ENCODE measurements at regions not wholly inside any gene's neighbourhood (a gene's known extent, or its start where the extent isn't known, plus 50 kb on each side); places are given as distances from the start of the nearest gene placed in this dataset.
"Not testable (repeated sequence)": the region's sequence is repeated elsewhere in the genome, so short reads cannot be mapped to it uniquely, and the experiment has no call there.

GRCh38 chr1:144516172-144516571, 54.7 kb upstream of the NBPF15 start:
- H3K27ac ChIP-seq (ENCODE audit: low read length); ATAC-seq (ENCODE audit: insufficient read depth, low read depth); H3K79me2 ChIP-seq (ENCODE audit: insufficient read depth, low read length); H3K4me3 ChIP-seq (ENCODE audit: low read depth in 1 of 2, low read length in 2 of 2); H3K4me2 ChIP-seq (ENCODE audit: insufficient read depth, low read length); H3K9me3 ChIP-seq (ENCODE audit: insufficient read depth, low read length, severe bottlenecking); H3K4me1 ChIP-seq (ENCODE audit: insufficient read depth, low read length); DNase-seq; H3K27me3 ChIP-seq (ENCODE audit: insufficient read depth, low read length, poor library complexity); H3K9ac ChIP-seq (ENCODE audit: low read depth, low read length); H3K36me3 ChIP-seq (ENCODE audit: insufficient read depth, low read length); H4K20me1 ChIP-seq (ENCODE audit: insufficient read depth, low read length); H2AFZ ChIP-seq (ENCODE audit: low read depth, low read length): not testable (repeated sequence)

GRCh38 chr1:144516906-144517305, 55.4 kb upstream of the NBPF15 start:
- not testable (repeated sequence) for H3K9me3 ChIP-seq (ENCODE audit: insufficient read depth, low read length, severe bottlenecking); H4K20me1 ChIP-seq (ENCODE audit: insufficient read depth, low read length); H3K79me2 ChIP-seq (ENCODE audit: insufficient read depth, low read length); H3K9ac ChIP-seq (ENCODE audit: low read depth, low read length); H3K36me3 ChIP-seq (ENCODE audit: insufficient read depth, low read length); H3K4me1 ChIP-seq (ENCODE audit: insufficient read depth, low read length); DNase-seq; H3K27me3 ChIP-seq (ENCODE audit: insufficient read depth, low read length, poor library complexity); H2AFZ ChIP-seq (ENCODE audit: low read depth, low read length); H3K27ac ChIP-seq (ENCODE audit: low read length); ATAC-seq (ENCODE audit: insufficient read depth, low read depth); H3K4me3 ChIP-seq (ENCODE audit: low read depth in 1 of 2, low read length in 2 of 2); H3K4me2 ChIP-seq (ENCODE audit: insufficient read depth, low read length)

GRCh38 chr1:144518439-144518838, 57.0 kb upstream of the NBPF15 start:
- H3K79me2 ChIP-seq (ENCODE audit: insufficient read depth, low read length); H4K20me1 ChIP-seq (ENCODE audit: insufficient read depth, low read length); H3K27me3 ChIP-seq (ENCODE audit: insufficient read depth, low read length, poor library complexity); H3K4me3 ChIP-seq (ENCODE audit: low read depth in 1 of 2, low read length in 2 of 2); ATAC-seq (ENCODE audit: insufficient read depth, low read depth); H2AFZ ChIP-seq (ENCODE audit: low read depth, low read length); H3K9me3 ChIP-seq (ENCODE audit: insufficient read depth, low read length, severe bottlenecking); DNase-seq; H3K4me2 ChIP-seq (ENCODE audit: insufficient read depth, low read length); H3K27ac ChIP-seq (ENCODE audit: low read length); H3K36me3 ChIP-seq (ENCODE audit: insufficient read depth, low read length); H3K9ac ChIP-seq (ENCODE audit: low read depth, low read length); H3K4me1 ChIP-seq (ENCODE audit: insufficient read depth, low read length): not testable (repeated sequence)

DNA sequence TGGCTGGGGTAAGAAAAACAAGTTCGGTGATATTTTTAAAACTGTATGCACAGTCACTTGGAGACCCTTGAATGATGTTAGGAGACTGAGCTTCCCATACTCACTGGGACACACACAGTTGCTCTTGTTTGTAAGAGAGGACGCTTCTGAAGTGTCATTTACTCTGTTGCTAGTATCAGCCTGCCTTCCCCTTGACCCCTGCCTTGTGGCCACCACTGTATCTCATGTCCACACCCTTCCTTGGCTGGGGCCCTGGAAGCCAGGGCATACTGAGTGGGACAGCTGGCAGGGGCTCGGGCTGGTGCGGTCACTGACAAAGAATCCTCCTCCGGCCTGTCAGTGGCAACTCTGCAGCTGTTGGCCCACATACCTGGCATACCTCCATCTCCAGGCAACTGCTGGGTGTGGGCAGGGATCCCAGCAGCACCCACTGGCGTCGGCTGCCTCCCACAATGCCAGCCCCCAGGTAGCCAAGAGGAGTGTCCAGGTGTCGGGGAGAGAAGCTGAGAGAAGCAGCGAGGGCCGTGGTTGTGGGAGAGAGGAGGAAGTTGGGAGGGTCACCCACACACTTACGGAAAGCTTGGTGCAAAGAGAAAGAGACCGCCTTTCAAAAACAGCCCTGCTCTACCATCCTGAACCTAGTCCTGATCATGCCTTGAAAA, 58.2 kb upstream of the NBPF15 start:
- not testable (repeated sequence) for H3K27me3 ChIP-seq (ENCODE audit: insufficient read depth, low read length, poor library complexity); H3K4me1 ChIP-seq (ENCODE audit: insufficient read depth, low read length); H3K27ac ChIP-seq (ENCODE audit: low read length); H3K4me3 ChIP-seq (ENCODE audit: low read depth in 1 of 2, low read length in 2 of 2); H3K36me3 ChIP-seq (ENCODE audit: insufficient read depth, low read length); H3K4me2 ChIP-seq (ENCODE audit: insufficient read depth, low read length); ATAC-seq (ENCODE audit: insufficient read depth, low read depth); H4K20me1 ChIP-seq (ENCODE audit: insufficient read depth, low read length); H2AFZ ChIP-seq (ENCODE audit: low read depth, low read length); H3K9ac ChIP-seq (ENCODE audit: low read depth, low read length); DNase-seq; H3K9me3 ChIP-seq (ENCODE audit: insufficient read depth, low read length, severe bottlenecking); H3K79me2 ChIP-seq (ENCODE audit: insufficient read depth, low read length)

DNA sequence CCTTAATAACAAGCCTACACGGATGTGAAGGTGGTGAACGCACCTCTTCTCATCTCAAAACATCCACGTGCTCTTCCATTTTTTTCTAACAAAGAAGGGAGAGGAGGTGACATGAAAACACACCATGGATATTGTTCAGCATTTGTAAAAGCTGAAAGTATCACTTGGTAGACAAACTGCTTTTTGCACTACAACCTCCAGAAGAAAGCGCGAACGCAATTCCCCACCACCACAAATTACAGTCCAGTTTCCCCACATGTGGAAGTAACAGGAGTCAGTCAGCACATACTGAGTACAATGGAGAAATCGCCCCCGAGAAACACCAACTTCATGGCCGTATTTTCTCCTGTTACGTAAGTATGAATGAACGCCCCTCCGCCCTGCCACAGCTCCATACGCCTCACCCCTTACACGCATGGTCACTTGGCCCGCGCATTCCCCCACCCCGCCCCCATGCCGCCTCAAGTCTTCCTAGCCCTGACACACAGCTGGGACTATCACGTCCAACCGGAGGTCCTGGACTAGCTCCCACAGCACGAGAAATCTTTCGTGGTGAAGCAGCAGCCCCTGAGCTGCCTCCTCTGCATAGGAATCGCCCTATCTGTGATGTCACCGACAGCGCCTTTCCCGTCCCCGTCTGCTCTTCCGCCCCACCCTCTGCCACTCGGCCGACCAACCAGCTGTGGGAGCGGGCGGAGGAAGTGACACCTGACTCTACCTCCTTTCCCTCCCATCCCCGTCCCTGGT, 62.4 kb upstream of the NBPF15 start:
- H3K9ac ChIP-seq (ENCODE audit: low read depth, low read length); H3K4me2 ChIP-seq (ENCODE audit: insufficient read depth, low read length); H3K4me1 ChIP-seq (ENCODE audit: insufficient read depth, low read length); H4K20me1 ChIP-seq (ENCODE audit: insufficient read depth, low read length); H3K4me3 ChIP-seq (ENCODE audit: low read depth in 1 of 2, low read length in 2 of 2); DNase-seq; H3K27ac ChIP-seq (ENCODE audit: low read length); H3K79me2 ChIP-seq (ENCODE audit: insufficient read depth, low read length); ATAC-seq (ENCODE audit: insufficient read depth, low read depth); H3K9me3 ChIP-seq (ENCODE audit: insufficient read depth, low read length, severe bottlenecking); H3K36me3 ChIP-seq (ENCODE audit: insufficient read depth, low read length); H2AFZ ChIP-seq (ENCODE audit: low read depth, low read length); H3K27me3 ChIP-seq (ENCODE audit: insufficient read depth, low read length, poor library complexity): not testable (repeated sequence)

DNA sequence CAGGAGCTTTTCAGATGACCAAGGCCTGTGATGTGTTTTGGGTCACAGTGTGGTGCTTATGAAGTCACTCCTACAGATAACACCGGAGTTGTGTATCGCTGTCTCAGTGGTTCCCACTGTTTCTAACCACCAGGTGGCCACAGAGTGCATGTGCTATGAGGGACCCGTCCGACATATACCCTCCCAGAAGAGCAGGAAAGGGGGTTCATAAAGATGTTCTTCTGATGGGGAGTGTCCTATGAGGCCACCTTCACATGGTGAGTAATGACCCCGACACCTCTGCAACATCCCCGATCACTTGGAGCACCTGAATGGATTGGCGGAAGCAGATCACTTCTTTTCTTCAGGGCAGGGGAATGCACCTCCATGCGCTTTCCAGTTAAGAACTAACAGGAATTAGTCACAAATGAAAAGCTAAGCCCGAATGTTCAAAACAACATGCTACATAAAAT, 60.5 kb upstream of the PPIAL4F start:
- not testable (repeated sequence) for H2AFZ ChIP-seq (ENCODE audit: low read depth, low read length); H3K27me3 ChIP-seq (ENCODE audit: insufficient read depth, low read length, poor library complexity); DNase-seq; H3K79me2 ChIP-seq (ENCODE audit: insufficient read depth, low read length); H3K36me3 ChIP-seq (ENCODE audit: insufficient read depth, low read length); H3K27ac ChIP-seq (ENCODE audit: low read length); H4K20me1 ChIP-seq (ENCODE audit: insufficient read depth, low read length); H3K9me3 ChIP-seq (ENCODE audit: insufficient read depth, low read length, severe bottlenecking); H3K4me2 ChIP-seq (ENCODE audit: insufficient read depth, low read length); H3K4me3 ChIP-seq (ENCODE audit: low read depth in 1 of 2, low read length in 2 of 2); H3K4me1 ChIP-seq (ENCODE audit: insufficient read depth, low read length); H3K9ac ChIP-seq (ENCODE audit: low read depth, low read length)
- peak; percentile 70 for ATAC-seq (ENCODE audit: insufficient read depth, low read depth)

DNA sequence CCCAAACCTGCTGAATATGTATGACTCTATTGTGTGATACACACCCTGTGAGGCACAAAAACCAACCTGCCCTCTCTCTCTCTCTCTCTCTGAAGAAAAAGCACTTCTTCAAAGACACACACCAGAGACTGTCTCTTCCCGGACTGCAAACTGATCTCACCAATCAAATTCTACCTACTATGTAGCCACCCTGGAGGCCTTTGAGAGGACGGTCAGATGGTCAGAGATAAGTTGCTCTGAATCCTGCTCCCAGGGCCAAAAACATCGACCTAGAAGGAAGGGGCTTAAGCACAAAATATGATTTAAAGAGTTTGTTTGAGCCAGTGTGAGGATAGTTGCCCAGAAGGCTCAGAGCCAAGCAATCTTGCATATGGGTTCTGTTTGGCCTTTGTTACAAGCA, 59.2 kb upstream of the PPIAL4F start:
- not testable (repeated sequence) for H3K9ac ChIP-seq (ENCODE audit: low read depth, low read length); H3K4me1 ChIP-seq (ENCODE audit: insufficient read depth, low read length); H3K27me3 ChIP-seq (ENCODE audit: insufficient read depth, low read length, poor library complexity); H3K27ac ChIP-seq (ENCODE audit: low read length); H3K79me2 ChIP-seq (ENCODE audit: insufficient read depth, low read length); ATAC-seq (ENCODE audit: insufficient read depth, low read depth); H2AFZ ChIP-seq (ENCODE audit: low read depth, low read length); H3K4me3 ChIP-seq (ENCODE audit: low read depth in 1 of 2, low read length in 2 of 2); H3K4me2 ChIP-seq (ENCODE audit: insufficient read depth, low read length); H4K20me1 ChIP-seq (ENCODE audit: insufficient read depth, low read length); H3K9me3 ChIP-seq (ENCODE audit: insufficient read depth, low read length, severe bottlenecking); DNase-seq; H3K36me3 ChIP-seq (ENCODE audit: insufficient read depth, low read length)

DNA sequence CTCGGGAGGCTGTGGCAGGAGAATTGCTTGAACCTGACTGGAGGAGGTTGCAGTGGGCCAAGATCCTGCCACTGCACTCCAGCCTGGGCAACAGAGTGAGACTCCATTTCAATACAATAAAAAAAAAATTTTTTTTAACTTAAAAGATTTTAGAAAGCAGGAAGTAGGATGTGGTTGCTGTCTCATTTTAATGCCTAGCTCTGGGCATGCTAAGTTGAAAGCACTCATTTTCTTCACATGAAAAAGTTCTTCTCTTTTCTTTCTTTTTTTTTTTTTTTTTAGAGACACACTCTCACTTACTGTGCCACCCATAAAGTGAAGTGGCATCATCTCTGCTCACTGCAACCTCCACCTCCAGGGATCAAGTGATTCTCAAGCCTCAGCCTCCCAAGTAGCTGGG, 58.4 kb upstream of the PPIAL4F start:
- not testable (repeated sequence) for H4K20me1 ChIP-seq (ENCODE audit: insufficient read depth, low read length); DNase-seq; H3K4me2 ChIP-seq (ENCODE audit: insufficient read depth, low read length); H3K9ac ChIP-seq (ENCODE audit: low read depth, low read length); H2AFZ ChIP-seq (ENCODE audit: low read depth, low read length); H3K4me3 ChIP-seq (ENCODE audit: low read depth in 1 of 2, low read length in 2 of 2); H3K9me3 ChIP-seq (ENCODE audit: insufficient read depth, low read length, severe bottlenecking); H3K36me3 ChIP-seq (ENCODE audit: insufficient read depth, low read length); H3K27ac ChIP-seq (ENCODE audit: low read length); H3K79me2 ChIP-seq (ENCODE audit: insufficient read depth, low read length); H3K27me3 ChIP-seq (ENCODE audit: insufficient read depth, low read length, poor library complexity); H3K4me1 ChIP-seq (ENCODE audit: insufficient read depth, low read length)
- ATAC-seq (ENCODE audit: insufficient read depth, low read depth): peak; percentile 42; the same call in 1 of the 3 replicates

All from DND-41 (cell line).